NCI-H2227 (cell line): ENCODE measurements at regions not wholly inside any gene's neighbourhood (a gene's known extent, or its start where the extent isn't known, plus 50 kb on each side); places are given as distances from the start of the nearest gene placed in this dataset.
"Not testable (repeated sequence)": the region's sequence is repeated elsewhere in the genome, so short reads cannot be mapped to it uniquely, and the experiment has no call there.

Source experiments
- DNase-seq: peaks from one replicate; lab custom pipeline; 2025; ENCODE audit not compliant: unreplicated experiment; lab: John Stamatoyannopoulos, UW

DNA sequence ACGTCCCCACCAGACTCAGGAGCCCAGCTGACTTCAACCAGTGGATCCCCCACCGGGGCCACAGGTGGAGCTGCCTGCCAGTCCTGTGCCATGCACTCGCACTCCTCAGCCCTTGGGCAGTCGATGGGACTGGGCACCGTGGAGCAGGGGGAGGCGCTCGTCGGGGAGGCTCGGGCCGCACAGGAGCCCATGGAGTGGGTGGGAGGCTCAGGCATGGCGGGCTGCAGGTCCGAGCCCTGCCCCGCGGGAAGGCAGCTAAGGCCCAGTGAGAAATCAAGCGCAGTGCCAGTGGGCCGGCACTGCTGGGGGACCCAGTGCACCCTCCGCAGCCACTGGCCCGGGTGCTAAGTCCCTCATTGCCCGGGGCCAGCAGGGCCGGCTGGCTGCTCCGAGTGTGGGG is 52.3 kb upstream of the LRRC30 start:
- not testable (repeated sequence) for DNase-seq

DNA sequence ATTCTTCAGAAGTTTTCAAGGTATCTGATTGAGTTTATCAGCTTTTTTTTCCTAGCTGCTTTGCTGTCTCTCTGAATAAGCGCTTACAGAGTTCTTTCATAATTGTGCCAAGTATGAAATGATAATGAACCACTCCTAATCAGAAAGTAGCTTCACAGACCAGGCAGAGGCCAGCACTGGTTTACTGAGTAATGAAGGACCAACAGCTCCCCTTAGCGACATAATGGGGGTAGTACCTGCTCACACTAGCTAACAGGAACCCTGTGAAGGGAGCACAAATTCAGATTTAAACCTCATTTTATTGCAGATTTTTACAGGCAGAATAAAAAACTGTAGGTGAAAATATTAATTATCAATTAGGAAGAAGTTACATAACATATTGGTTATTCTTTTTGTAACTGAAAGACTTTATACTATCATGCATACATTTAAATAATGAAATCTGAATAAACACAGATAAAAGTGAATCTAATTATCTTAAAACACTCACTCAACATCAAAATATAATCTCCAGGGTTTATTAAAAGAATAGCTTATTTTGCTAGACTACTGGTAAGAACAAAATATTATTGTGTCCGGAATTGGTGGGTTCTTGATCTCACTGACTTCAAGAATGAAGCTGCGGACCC is 53.7 kb upstream of the LRRC30 start:
- DNase-seq, result peak; percentile 11

DNA sequence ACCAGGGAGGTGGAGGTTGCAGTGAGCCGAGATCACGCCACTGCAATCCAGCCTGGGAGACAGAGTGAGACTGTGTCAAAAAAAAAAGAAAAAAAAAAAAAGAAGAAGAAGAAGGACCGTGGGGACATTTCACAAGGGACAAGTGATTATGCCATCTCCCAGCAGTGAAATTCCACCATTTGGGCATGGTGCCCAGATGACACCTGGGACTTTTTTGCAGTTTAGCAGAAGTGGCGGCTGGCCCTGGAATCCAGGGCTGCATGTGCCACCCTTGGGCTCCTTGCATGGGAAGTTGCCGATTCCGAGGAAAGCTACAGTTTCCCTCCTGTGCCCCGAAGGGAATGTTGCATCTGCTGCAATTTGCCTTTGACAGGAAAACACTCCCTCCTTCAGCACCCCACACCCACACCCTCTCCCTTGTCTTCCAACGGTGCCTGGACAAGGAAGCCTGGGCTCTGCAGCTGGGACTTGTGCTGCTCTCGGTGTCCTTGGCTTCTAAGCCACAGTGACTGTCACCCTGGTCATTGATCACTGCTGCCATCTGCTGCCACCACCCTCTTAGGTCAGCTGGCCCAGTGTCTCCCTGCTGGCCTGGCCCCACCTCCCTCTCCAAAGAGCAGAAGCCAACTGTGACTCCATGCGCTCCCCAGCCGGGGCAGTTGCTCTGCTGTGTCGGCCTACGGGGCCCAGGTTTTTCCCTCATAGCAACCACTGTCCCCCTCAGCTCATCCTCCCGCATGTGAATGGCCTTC is 56.4 kb upstream of the LRRC30 start:
- no peak for DNase-seq

DNA sequence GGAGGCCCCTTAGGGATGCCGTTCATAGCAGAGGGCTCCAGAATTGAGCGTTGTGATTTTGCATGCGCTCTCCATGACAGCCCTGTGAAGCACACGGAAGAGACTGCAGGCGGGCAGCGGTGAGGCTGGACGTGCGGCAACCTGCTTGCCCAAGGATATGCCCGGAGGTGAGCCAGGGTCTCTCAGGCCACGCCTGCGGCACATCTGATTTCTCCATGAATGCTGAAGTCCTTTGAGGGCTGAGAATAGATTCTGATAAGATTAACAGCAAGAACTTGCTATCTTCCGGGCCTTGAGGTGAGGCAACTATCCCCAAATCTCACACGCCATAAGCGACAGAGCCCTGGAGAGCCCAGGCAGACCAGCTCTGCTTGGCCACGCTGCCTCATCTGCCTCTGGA is 55.6 kb upstream of the LAMA1 start:
- DNase-seq, result no peak

DNA sequence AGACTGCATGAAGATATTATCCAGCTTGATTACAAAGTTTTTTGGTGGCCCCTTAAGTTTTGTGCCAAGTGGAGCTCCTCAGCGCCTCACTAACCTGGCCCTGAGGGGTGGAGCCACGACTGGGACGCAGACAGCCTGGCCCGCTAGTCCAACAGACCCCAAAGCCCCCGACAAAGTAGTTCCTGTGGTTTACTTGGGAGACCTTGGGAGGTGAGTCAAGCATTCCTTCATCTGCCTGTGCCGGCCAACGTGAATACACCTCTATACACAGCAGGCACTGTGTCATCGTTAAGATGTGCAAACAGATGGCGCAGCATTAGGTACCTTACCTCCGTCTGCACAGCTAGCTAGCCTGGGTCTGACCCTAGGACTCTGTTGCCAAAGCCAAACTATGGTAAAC is 55.0 kb upstream of the LAMA1 start:
- DNase-seq, result no peak

DNA sequence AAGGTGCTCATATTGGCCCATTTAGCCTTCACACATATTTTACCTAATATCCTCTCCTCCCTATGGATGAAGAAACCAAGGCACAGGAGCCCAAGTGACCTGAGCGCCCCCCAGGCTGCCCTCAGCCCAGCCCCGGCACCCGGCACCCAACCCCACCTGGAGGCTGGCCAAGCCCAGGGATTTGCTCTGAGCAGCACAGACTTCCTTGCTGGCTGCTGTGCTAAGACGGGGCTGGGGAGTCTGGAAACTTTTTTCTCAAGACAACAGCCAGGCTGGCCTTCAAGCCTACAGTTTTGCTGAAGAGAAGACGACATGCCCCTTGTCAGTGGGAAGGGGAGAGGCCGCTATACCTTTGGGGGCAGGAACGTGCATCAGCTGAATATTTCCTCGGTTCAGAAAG is 52.7 kb upstream of the LAMA1 start:
- DNase-seq, result no peak

DNA sequence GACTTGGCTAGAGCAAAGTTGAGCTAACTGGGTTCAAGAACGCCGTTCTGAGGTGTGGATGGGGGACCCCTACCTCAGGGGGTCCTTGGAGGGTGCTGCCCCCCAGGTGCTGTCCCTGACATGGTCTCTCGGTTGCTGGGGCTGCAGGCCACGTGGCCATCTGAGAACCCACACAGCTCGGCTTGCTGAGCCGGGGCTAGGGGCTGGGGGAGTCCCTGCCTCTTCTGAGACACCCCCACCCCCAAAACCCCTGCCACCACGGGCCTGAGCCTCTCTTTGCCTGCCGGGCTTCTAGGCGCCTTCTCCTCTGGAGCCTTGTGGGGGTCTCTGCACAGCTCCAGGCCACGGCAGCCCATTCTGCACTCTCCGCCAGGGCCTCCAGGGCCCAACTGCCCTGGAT is 52.0 kb upstream of the LAMA1 start:
- DNase-seq, result no peak

DNA sequence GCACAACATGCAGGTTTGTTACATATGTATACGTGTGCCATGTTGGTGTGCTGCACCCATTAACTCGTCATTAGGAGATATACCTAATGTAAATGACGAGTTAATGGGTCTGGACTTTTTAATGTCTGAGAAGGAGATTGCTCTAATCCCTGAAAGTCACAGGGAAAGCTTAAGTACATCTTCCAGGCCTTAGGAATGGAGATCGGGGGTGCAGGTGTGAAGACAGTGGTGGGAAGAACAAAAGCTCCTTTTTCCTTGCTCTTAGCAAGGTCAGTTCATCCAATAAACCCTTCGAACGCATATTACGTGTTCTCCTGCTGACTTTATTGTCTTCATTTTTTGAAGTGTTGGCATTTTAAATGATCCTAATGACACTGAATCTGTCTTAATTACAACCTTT is 50.8 kb upstream of the LAMA1 start:
- no peak for DNase-seq
